IMR-90 (cell line): ENCODE measurements at regions not wholly inside any gene's neighbourhood (a gene's known extent, or its start where the extent isn't known, plus 50 kb on each side); places are given as distances from the start of the nearest gene placed in this dataset.

Source experiments
- ATAC-seq: fragments of 200-7000 bp; cut with Tn5 transposase; 2 replicates; pipeline ENCODE4 v1.9.1; 2020; ENCODE audit warnings: low read depth, mild to moderate bottlenecking, moderate library complexity
- BruUV-seq: library from RNA; stranded (reverse); fragments of 400-500 nt; replicated peaks from 2 replicates; lab custom pipeline; 2021; lab: Mats Ljungman, UMichigan
- CTCF ChIA-PET: fragments of 300-600 bp; formaldehyde crosslinking; extraction: SDS; loops from one replicate; lab custom pipeline; 2021; ENCODE audit warnings: antibody characterized with exemption; lab: Yijun Ruan, JAX
- POLR2A ChIA-PET: fragments of 300-600 bp; sonication (Branson Sonifier 250); formaldehyde crosslinking; loops from one replicate; lab custom pipeline; 2022; ENCODE audit warnings: antibody characterized with exemption; ENCODE audit not compliant: unreplicated experiment; lab: Charles Lee
- DNase-seq: peaks from one replicate; pipeline ENCODE4 v3.0.0; 2013
- H2AFZ ChIP-seq: replicated peaks from 2 replicates; pipeline ENCODE3; 2013; ENCODE audit warnings: low read length, mild to moderate bottlenecking; ENCODE audit not compliant: poor library complexity
- H2AK5ac ChIP-seq: 2 replicates; pipeline ENCODE4 v1.6.1; 2013; ENCODE audit warnings: low read depth, low read length, inconsistent platforms
- H2AK9ac ChIP-seq: replicated peaks from 2 replicates; pipeline ENCODE3; 2013; ENCODE audit warnings: mild to moderate bottlenecking, low read depth, low read length, moderate library complexity; ENCODE audit not compliant: poor library complexity
- H2BK120ac ChIP-seq: 2 replicates; pipeline ENCODE4 v1.6.1; 2013; ENCODE audit warnings: low read depth, low read length, inconsistent platforms
- H2BK15ac ChIP-seq: 3 replicates; pipeline ENCODE4 v1.6.1; 2013; ENCODE audit warnings: low read depth, low read length, inconsistent platforms
- H2BK20ac ChIP-seq: 2 replicates; pipeline ENCODE4 v1.6.1; 2013; ENCODE audit warnings: low read depth, mild to moderate bottlenecking, inconsistent platforms, low read length, moderate library complexity
- H2BK5ac ChIP-seq: 2 replicates; pipeline ENCODE4 v1.6.1; 2013; ENCODE audit warnings: mild to moderate bottlenecking, low read depth, low read length, inconsistent platforms; ENCODE audit not compliant: poor library complexity, severe bottlenecking
- H3K14ac ChIP-seq: replicated peaks from 2 replicates; pipeline ENCODE4 v1.6.1; 2013; ENCODE audit warnings: low read depth, low read length, inconsistent platforms
- H3K18ac ChIP-seq: 2 replicates; pipeline ENCODE4 v1.6.1; 2013; ENCODE audit warnings: low read depth, low read length, control low read depth
- H3K23ac ChIP-seq: 2 replicates; pipeline ENCODE4 v1.6.1; 2013; ENCODE audit warnings: low read depth, low read length, inconsistent platforms
- H3K27ac ChIP-seq: 2 replicates; pipeline ENCODE4 v1.5.1; 2013; ENCODE audit warnings: mild to moderate bottlenecking, control low read depth, low read length; ENCODE audit not compliant: insufficient read depth
- H3K27me3 ChIP-seq: 2 replicates; pipeline ENCODE4 v1.6.1; 2013; ENCODE audit warnings: low read length; ENCODE audit not compliant: control insufficient read depth, insufficient read depth
- H3K36me3 ChIP-seq: 2 replicates; pipeline ENCODE4 v1.6.1; 2013; ENCODE audit warnings: low read length, mixed read lengths; ENCODE audit not compliant: control insufficient read depth, insufficient read depth
- H3K4ac ChIP-seq: 2 replicates; pipeline ENCODE4 v1.6.1; 2013; ENCODE audit warnings: low read depth, low read length, inconsistent platforms
- H3K4me1 ChIP-seq: 2 replicates; pipeline ENCODE4 v1.6.1; 2013; ENCODE audit warnings: low read length, mixed read lengths; ENCODE audit not compliant: control insufficient read depth, insufficient read depth
- H3K4me2 ChIP-seq: 2 replicates; pipeline ENCODE4 v1.6.1; 2013; ENCODE audit warnings: low read depth, mild to moderate bottlenecking, control low read depth, low read length, moderate library complexity
- H3K4me3 ChIP-seq: 2 replicates; pipeline ENCODE4 v1.5.1; 2013; ENCODE audit warnings: low read depth, mild to moderate bottlenecking, control low read depth, low read length, moderate library complexity; ENCODE audit not compliant: insufficient read depth
- H3K56ac ChIP-seq: 2 replicates; pipeline ENCODE4 v1.6.1; 2013; ENCODE audit warnings: low read length, inconsistent platforms; ENCODE audit not compliant: insufficient read depth; ENCODE audit errors: extremely low read depth
- H3K79me1 ChIP-seq, 2 experiments: 2 replicates each; pipeline ENCODE4 v1.6.1; 2013; ENCODE audit warnings: low read length in 2 of 2, inconsistent platforms in 1 of 2, low read depth in 1 of 2
- H3K9ac ChIP-seq: 2 replicates; pipeline ENCODE4 v1.6.1; 2013; ENCODE audit warnings: low read depth, low read length, control low read depth
- H3K9me1 ChIP-seq: 2 replicates; pipeline ENCODE4 v1.6.1; 2013; ENCODE audit warnings: low read length, inconsistent platforms; ENCODE audit not compliant: insufficient read depth
- H3K9me3 ChIP-seq: 2 replicates; pipeline ENCODE4 v1.6.1; 2013; ENCODE audit warnings: low read length; ENCODE audit not compliant: control insufficient read depth, insufficient read depth
- H4K20me1 ChIP-seq: 2 replicates; pipeline ENCODE4 v1.6.1; 2013; ENCODE audit warnings: low read length, inconsistent platforms; ENCODE audit not compliant: insufficient read depth
- H4K5ac ChIP-seq: 2 replicates; pipeline ENCODE4 v1.6.1; 2013; ENCODE audit warnings: mild to moderate bottlenecking, low read depth, low read length, control low read depth
- H4K8ac ChIP-seq, 2 experiments: 2 replicates each; pipeline ENCODE4 v1.6.1; 2013; ENCODE audit warnings: low read depth in 2 of 2, low read length in 2 of 2, control low read depth in 1 of 2, inconsistent platforms in 1 of 2
- H4K91ac ChIP-seq: 2 replicates; pipeline ENCODE4 v1.6.1; 2013; ENCODE audit warnings: low read depth, low read length, inconsistent platforms; ENCODE audit not compliant: insufficient read depth
- BHLHE40 ChIP-seq: fragments of 150-350 bp; IDR thresholded peaks from 2 replicates; pipeline ENCODE4 v1.6.1; 2016; ENCODE audit warnings: mild to moderate bottlenecking, low read depth, low read length
- CHD1 ChIP-seq: IDR thresholded peaks from 2 replicates; pipeline ENCODE4 v1.6.1; 2012; ENCODE audit warnings: low read depth, low read length, improper control_type of control experiment
- FOS ChIP-seq: fragments of 150-350 bp; IDR thresholded peaks from 2 replicates; pipeline ENCODE4 v1.6.1; 2016; ENCODE audit warnings: low read depth, low read length
- MAFK ChIP-seq: IDR thresholded peaks from 2 replicates; pipeline ENCODE4 v1.6.1; 2012; ENCODE audit warnings: low read depth, low read length, improper control_type of control experiment
- MAZ ChIP-seq: IDR thresholded peaks from 2 replicates; pipeline ENCODE4 v1.6.1; 2012; ENCODE audit warnings: low read depth, mild to moderate bottlenecking, low read length, improper control_type of control experiment, moderate library complexity, borderline replicate concordance
- MXI1 ChIP-seq: IDR thresholded peaks from 2 replicates; pipeline ENCODE4 v1.6.1; 2012; ENCODE audit warnings: low read depth, mild to moderate bottlenecking, low read length, moderate library complexity, borderline replicate concordance
- NFE2L2 ChIP-seq: fragments of 150-350 bp; IDR thresholded peaks from 2 replicates; pipeline ENCODE4 v1.6.1; 2016; ENCODE audit warnings: low read depth, mild to moderate bottlenecking, low read length
- RCOR1 ChIP-seq: IDR thresholded peaks from 2 replicates; pipeline ENCODE4 v1.6.1; 2012; ENCODE audit warnings: mild to moderate bottlenecking, low read length, improper control_type of control experiment; ENCODE audit not compliant: insufficient replicate concordance
- RFX5 ChIP-seq: IDR thresholded peaks from 2 replicates; pipeline ENCODE4 v1.8.0; 2012; ENCODE audit warnings: low read depth, mild to moderate bottlenecking, low read length, moderate library complexity
- WGBS, 2 experiments: methylation state at CpG; one replicate each; pipeline versions ENCODE4 v1.1.5 to v1.1.7; 2013; ENCODE audit warnings: missing lambda C conversion rate in 2 of 2; ENCODE audit not compliant: insufficient read length in 1 of 2; ENCODE audit errors: extremely low coverage in 2 of 2; 5-methylcytosine and 5-hydroxymethylcytosine counted together
- dilution Hi-C: fragments of 300-500 bp; cut with HindIII; formaldehyde crosslinking; loops from one replicate; pipeline ENCODE4 v1.14.3; 2018; ENCODE audit warnings: low sequenced_read_pairs; ENCODE audit not compliant: unreplicated experiment
- in situ Hi-C: fragments of 300-500 bp; cut with MboI; formaldehyde crosslinking; loops from 3 replicates; pipeline ENCODE4 v1.14.3; 2019; ENCODE audit warnings: low sequenced_read_pairs, inconsistent platforms, mixed read lengths
- intact Hi-C: fragments of 100-400 bp; cut with micrococcal nuclease; formaldehyde crosslinking; loops from 2 replicates; pipeline ENCODE4 v1.10.0; 2022

DNA sequence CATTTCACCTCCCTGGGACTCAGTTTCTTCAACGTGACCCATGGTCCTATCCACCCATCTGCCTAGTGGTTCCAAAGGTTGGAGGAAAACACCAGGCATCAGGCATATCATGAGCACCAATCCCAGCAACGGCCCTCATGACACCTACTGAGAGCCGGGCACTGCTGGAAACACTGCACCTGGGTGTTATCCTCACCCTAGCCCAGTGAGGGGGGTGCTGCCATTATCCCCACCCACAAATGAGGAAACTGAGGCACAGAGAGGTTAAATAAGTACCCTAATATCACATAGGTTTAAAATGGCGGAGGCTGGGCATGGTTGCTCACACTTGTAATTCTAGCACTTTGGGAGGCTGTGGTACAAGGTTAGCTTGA, 206.9 kb downstream of the MATN1 start:
- Histone ChIP-seq H3K14ac (no peak overlapping the region), H4K5ac (no peak overlapping the region), H3K9me3 (peaks cover 2% of the 10 kb centered on the region; the same call in 1 of the 2 replicates), H3K9me1 (no peaks in the 10 kb centered on the region), H3K79me1 (no peaks in the 10 kb centered on the region), H2BK5ac (no peak overlapping the region), H3K9ac (no peak overlapping the region), H2AK9ac (no peak overlapping the region), H3K4me2 (no peak overlapping the region), H3K18ac (no peak overlapping the region), H3K4me1 (no peaks in the 10 kb centered on the region), H3K27me3 (no peaks in the 10 kb centered on the region), H2BK20ac (no peak overlapping the region), H2AFZ (no peak overlapping the region), H2BK120ac (no peak overlapping the region), H3K4ac (no peak overlapping the region), H4K91ac (no peak overlapping the region), H3K4me3 (no peak overlapping the region), H3K23ac (no peak overlapping the region), H3K36me3 (no peaks in the 10 kb centered on the region), H2AK5ac (no peak overlapping the region), H3K56ac (no peak overlapping the region), H2BK15ac (no peak overlapping the region), H3K27ac (no peak overlapping the region), H4K20me1 (no peaks in the 10 kb centered on the region), H4K8ac (no peak overlapping the region)
- in situ Hi-C loops, result no loop called here
- no peak for DNase-seq
- ChIA-PET CTCF (no interaction called here), POLR2A (no interaction called here)
- intact Hi-C loops, result no loop called here
- 0% methylated on average over 1 of the region's 4 CpGs; no CpG with 5 or more reads in 1 of the 2 experiments for WGBS, 2 experiments
- ATAC-seq, result no peak
- no peak for TF ChIP-seq RCOR1
- no peak for TF ChIP-seq RFX5
- no peak for TF ChIP-seq MXI1
- no peak for TF ChIP-seq MAFK
- no peak for TF ChIP-seq FOS
- TF ChIP-seq MAZ, result no peak
- no peak for TF ChIP-seq NFE2L2
- TF ChIP-seq CHD1, result no peak
- TF ChIP-seq BHLHE40, result no peak
- dilution Hi-C loops, result no loop called here
- no TSS peak for BruUV-seq
